NCI-H187 treated with DMSO at 0.1 percent for 48 hours (cell line): ENCODE measurements at regions not wholly inside any gene's neighbourhood (a gene's known extent, or its start where the extent isn't known, plus 50 kb on each side); places are given as distances from the start of the nearest gene placed in this dataset.

ENCODE experiments used
- DNase-seq: peaks from one replicate; lab custom pipeline; 2025; lab: John Stamatoyannopoulos, UW

- DNase-seq, result no peak
Measured at GRCh38 chr18:76195601-76196000, 299.4 kb downstream of the ZNF516 start.

- no peak for DNase-seq
Measured at GRCh38 chr18:76188097-76188496, 306.9 kb downstream of the ZNF516 start.

GRCh38 chr18:76179257-76179656, 315.8 kb downstream of the ZNF516 start:
- no peak for DNase-seq

GRCh38 chr18:76177160-76177559, 317.9 kb downstream of the ZNF516 start:
- no peak for DNase-seq

- no peak for DNase-seq
Measured at GRCh38 chr18:76174451-76174850, 320.6 kb downstream of the ZNF516 start.

GRCh38 chr18:76169733-76170132, 325.3 kb downstream of the ZNF516 start:
- DNase-seq, result no peak

GRCh38 chr18:76167845-76168621, 327.0 kb downstream of the ZNF516 start:
- no peak for DNase-seq

- no peak for DNase-seq
Measured at GRCh38 chr18:76167410-76167809, 327.6 kb downstream of the ZNF516 start.

- no peak for DNase-seq
Measured at GRCh38 chr18:76162886-76163285, 332.2 kb downstream of the ZNF516 start.

- DNase-seq, result no peak
Measured at GRCh38 chr18:76161983-76162382, 333.1 kb downstream of the ZNF516 start.

- no peak for DNase-seq
Measured at GRCh38 chr18:76153691-76154090, 341.4 kb downstream of the ZNF516 start.

GRCh38 chr18:76149734-76150133, 345.3 kb downstream of the ZNF516 start:
- no peak for DNase-seq

- DNase-seq, result no peak
Measured at GRCh38 chr18:76149284-76149683, 345.8 kb downstream of the ZNF516 start.

- DNase-seq, result no peak
Measured at GRCh38 chr18:76145521-76146376, 349.3 kb downstream of the ZNF516 start.

GRCh38 chr18:76144844-76145243, 350.2 kb downstream of the ZNF516 start:
- DNase-seq, result no peak

- no peak for DNase-seq
Measured at GRCh38 chr18:76142611-76143010, 352.4 kb downstream of the ZNF516 start.

- DNase-seq, result no peak
Measured at GRCh38 chr18:76139844-76140243, 355.2 kb downstream of the ZNF516 start.

- DNase-seq, result no peak
Measured at GRCh38 chr18:76137216-76137615, 357.8 kb downstream of the ZNF516 start.

GRCh38 chr18:76136701-76137100, 358.3 kb downstream of the ZNF516 start:
- DNase-seq, result no peak

- DNase-seq, result no peak
Measured at GRCh38 chr18:76134628-76135027, 360.4 kb downstream of the ZNF516 start.

- DNase-seq, result no peak
Measured at GRCh38 chr18:76133873-76134272, 361.2 kb downstream of the ZNF516 start.

GRCh38 chr18:76131738-76132137, 363.3 kb downstream of the ZNF516 start:
- DNase-seq, result no peak

GRCh38 chr18:76130845-76131244, 364.2 kb downstream of the ZNF516 start:
- no peak for DNase-seq
